ENCODE measurements at regions not wholly inside any gene's neighbourhood (a gene's known extent, or its start where the extent isn't known, plus 50 kb on each side); places are given as distances from the start of the nearest gene placed in this dataset.

DNA sequence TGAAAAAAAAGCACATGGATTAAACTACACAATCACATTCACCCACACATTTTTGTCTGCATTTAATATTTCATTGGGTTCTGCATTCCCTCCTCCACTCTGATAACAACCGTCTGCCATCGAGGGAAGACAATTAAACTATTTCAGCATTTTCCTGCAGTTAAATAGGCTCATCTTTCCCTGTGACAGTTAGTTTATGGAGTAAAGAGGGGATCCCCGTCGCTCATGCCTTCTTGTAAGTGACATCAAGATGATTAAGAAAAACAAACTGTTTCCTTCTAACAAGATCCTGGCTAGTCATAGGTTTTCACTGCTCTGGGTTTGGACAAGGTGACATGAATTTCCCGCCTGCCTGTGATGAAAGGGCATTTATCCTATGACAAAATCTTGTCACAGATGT is 98.0 kb upstream of the DYNLRB2 start:
- H3K4ac ChIP-seq (ENCODE audit: low read depth, low read length) = no peak overlapping the region
- H4K20me1 ChIP-seq (ENCODE audit: control insufficient read depth, insufficient read depth, insufficient read length) = no peaks in the 10 kb centered on the region
- no peaks in the 10 kb centered on the region for H3K4me1 ChIP-seq (ENCODE audit: insufficient read depth, low read length)
- H3K27me3 ChIP-seq (ENCODE audit: insufficient read depth, low read length) = no peaks in the 10 kb centered on the region
- no peak overlapping the region for H2BK20ac ChIP-seq (ENCODE audit: low read depth, low read length, poor library complexity, severe bottlenecking)
- no peak overlapping the region for H2BK15ac ChIP-seq (ENCODE audit: low read depth, low read length)
- H3K9me3 ChIP-seq (ENCODE audit: control insufficient read depth, low read depth, low read length) = no peaks in the 10 kb centered on the region
- no peak overlapping the region for H3K27ac ChIP-seq (ENCODE audit: insufficient read length, low read depth, low read length)
- no peaks in the 10 kb centered on the region for H3K23me2 ChIP-seq (ENCODE audit: insufficient read length, low read depth, low read length, poor library complexity, severe bottlenecking)
- Mint-ChIP-seq H3K36me3 (ENCODE audit: insufficient read depth in 1 of 3, low read depth in 3 of 3) (no peaks in the 10 kb centered on the region), H3K27ac (no peak overlapping the region), H3K9me3 (no peaks in the 10 kb centered on the region; a peak in 1 of 5 replicates), H3K27me3 (ENCODE audit: low read depth) (peaks cover 7% of the 10 kb centered on the region), H3K4me1 (no peaks in the 10 kb centered on the region), H3K4me3 (no peak overlapping the region)
- no CpG with 5 or more reads among the region's 5 CpGs for WGBS (ENCODE audit: extremely low coverage, insufficient read length, low lambda C conversion rate)
- H2AFZ ChIP-seq (ENCODE audit: low read length) = no peak overlapping the region
- H4K91ac ChIP-seq (ENCODE audit: insufficient read length, low read depth, low read length) = no peak overlapping the region
- H2AK5ac ChIP-seq (ENCODE audit: insufficient read length, low read length) = no peak overlapping the region
- DNase-seq = no peak
- no peak overlapping the region for H3K4me2 ChIP-seq (ENCODE audit: insufficient read depth, insufficient read length, low read length)
- H3K79me2 ChIP-seq (ENCODE audit: insufficient read depth, low read length) = no peaks in the 10 kb centered on the region
- H4K5ac ChIP-seq (ENCODE audit: insufficient read length, low read depth, low read length) = no peak overlapping the region
- no peak overlapping the region for H3K56ac ChIP-seq (ENCODE audit: insufficient read length, low read depth, low read length)
- H3K18ac ChIP-seq (ENCODE audit: insufficient read length, low read depth, low read length) = no peak overlapping the region
- no peak overlapping the region for H3T11ph ChIP-seq (ENCODE audit: low read length)
- no peak overlapping the region for H4K8ac ChIP-seq (replicated peaks; ENCODE audit: insufficient read length, low read depth, low read length)
- H2BK120ac ChIP-seq (ENCODE audit: low read depth, low read length, poor library complexity, severe bottlenecking) = no peak overlapping the region
- H3K79me1 ChIP-seq (ENCODE audit: insufficient read depth, low read depth, low read length, poor library complexity, severe bottlenecking) = no peaks in the 10 kb centered on the region
- no peak overlapping the region for H2BK12ac ChIP-seq (ENCODE audit: insufficient read length, low read depth, low read length)
- H3K23ac ChIP-seq (ENCODE audit: insufficient read length, low read depth, low read length) = no peak overlapping the region
- no peak overlapping the region for H3K9ac ChIP-seq (ENCODE audit: extremely low read depth, insufficient read length, low read length)
- H2BK5ac ChIP-seq (ENCODE audit: insufficient read length, low read length) = no peak overlapping the region
- no peak overlapping the region for H3K14ac ChIP-seq (ENCODE audit: insufficient read depth, low read length)
- TF ChIP-seq, protein P1, sequence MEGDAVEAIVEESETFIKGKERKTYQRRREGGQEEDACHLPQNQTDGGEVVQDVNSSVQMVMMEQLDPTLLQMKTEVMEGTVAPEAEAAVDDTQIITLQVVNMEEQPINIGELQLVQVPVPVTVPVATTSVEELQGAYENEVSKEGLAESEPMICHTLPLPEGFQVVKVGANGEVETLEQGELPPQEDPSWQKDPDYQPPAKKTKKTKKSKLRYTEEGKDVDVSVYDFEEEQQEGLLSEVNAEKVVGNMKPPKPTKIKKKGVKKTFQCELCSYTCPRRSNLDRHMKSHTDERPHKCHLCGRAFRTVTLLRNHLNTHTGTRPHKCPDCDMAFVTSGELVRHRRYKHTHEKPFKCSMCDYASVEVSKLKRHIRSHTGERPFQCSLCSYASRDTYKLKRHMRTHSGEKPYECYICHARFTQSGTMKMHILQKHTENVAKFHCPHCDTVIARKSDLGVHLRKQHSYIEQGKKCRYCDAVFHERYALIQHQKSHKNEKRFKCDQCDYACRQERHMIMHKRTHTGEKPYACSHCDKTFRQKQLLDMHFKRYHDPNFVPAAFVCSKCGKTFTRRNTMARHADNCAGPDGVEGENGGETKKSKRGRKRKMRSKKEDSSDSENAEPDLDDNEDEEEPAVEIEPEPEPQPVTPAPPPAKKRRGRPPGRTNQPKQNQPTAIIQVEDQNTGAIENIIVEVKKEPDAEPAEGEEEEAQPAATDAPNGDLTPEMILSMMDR (conservative IDR thresholded peaks at IDR 0.05) = no peak

All from H9 (cell line).